ENCODE measurements at regions not wholly inside any gene's neighbourhood (a gene's known extent, or its start where the extent isn't known, plus 50 kb on each side); places are given as distances from the start of the nearest gene placed in this dataset.
"Not testable (repeated sequence)": the region's sequence is repeated elsewhere in the genome, so short reads cannot be mapped to it uniquely, and the experiment has no call there.

DNA sequence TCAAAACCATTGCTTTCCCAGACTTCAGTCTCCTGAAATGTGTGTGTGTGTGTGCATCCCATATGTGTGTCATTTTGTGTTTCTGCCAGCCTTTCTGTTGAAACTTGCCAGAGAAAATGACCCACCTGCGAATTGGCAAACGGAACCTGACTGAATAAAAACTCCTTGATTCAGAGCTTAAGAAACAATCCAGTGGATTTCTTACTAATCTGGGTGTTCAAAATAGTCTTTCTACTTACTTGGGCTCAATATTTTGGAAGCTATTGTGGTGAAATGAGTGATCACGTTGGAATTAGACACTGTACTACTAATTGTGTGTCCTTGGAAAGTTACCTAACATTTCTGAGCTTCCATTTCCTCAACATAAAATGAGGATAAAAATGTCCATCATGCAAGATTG lies 138.9 kb upstream of the ERG start:
- no peak overlapping the region for H3K4me3 ChIP-seq (ENCODE audit: low read depth, low read length)
- no peak for DNase-seq (ENCODE audit: low read depth)
- TF ChIP-seq, protein P1, sequence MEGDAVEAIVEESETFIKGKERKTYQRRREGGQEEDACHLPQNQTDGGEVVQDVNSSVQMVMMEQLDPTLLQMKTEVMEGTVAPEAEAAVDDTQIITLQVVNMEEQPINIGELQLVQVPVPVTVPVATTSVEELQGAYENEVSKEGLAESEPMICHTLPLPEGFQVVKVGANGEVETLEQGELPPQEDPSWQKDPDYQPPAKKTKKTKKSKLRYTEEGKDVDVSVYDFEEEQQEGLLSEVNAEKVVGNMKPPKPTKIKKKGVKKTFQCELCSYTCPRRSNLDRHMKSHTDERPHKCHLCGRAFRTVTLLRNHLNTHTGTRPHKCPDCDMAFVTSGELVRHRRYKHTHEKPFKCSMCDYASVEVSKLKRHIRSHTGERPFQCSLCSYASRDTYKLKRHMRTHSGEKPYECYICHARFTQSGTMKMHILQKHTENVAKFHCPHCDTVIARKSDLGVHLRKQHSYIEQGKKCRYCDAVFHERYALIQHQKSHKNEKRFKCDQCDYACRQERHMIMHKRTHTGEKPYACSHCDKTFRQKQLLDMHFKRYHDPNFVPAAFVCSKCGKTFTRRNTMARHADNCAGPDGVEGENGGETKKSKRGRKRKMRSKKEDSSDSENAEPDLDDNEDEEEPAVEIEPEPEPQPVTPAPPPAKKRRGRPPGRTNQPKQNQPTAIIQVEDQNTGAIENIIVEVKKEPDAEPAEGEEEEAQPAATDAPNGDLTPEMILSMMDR (conservative IDR thresholded peaks at IDR 0.05; ENCODE audit: low read depth, low read length): no peak

- TF ChIP-seq, protein P1 (conservative IDR thresholded peaks at IDR 0.05; ENCODE audit: low read depth, low read length): no peak
- no peak for DNase-seq (ENCODE audit: low read depth)
- H3K4me3 ChIP-seq (ENCODE audit: low read depth, low read length): no peak overlapping the region
Observed at GRCh38 chr21:38639571-38640354, 141.5 kb upstream of the ERG start.

GRCh38 chr21:38640355-38640742 lies 142.1 kb upstream of the ERG start:
- DNase-seq (ENCODE audit: low read depth): not testable (repeated sequence)

DNA sequence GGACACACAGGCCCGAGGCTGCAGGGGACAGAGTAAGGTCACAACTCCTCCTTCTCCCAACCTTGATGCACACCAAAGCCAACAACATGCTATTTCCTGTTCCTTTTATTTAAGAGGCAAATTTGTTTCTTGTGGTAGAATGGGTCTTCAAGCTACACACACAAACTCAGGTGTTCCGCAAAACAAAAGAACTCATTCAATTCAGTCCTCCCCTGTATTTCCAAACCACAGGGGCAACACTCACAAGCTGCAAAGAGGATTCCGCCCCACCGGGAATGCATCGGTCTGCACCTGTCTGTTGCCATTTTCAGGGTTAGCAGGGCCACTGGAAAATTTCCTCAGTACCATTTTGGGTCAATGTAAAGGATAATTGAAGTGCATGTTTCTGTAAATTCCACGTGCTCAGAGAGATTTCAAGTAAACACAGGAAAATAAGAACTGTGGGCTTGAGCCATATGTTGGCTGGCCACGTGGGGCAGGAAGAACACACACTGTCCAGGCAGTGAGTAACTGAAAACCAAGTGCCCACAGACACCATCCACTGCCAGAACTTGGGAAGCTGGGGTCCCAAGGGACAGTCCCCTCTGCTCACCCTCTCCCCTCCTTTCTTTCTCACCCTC lies 145.2 kb upstream of the ERG start:
- no peak for DNase-seq (ENCODE audit: low read depth)
- no peak overlapping the region for H3K4me3 ChIP-seq (ENCODE audit: low read depth, low read length)
- TF ChIP-seq, protein P1 (conservative IDR thresholded peaks at IDR 0.05; ENCODE audit: low read depth, low read length): no peak

More at GRCh38 chr21:38640355-38640742, 142.1 kb upstream of the ERG start:
- not testable (repeated sequence) for H3K4me3 ChIP-seq (ENCODE audit: low read depth, low read length)

DNA sequence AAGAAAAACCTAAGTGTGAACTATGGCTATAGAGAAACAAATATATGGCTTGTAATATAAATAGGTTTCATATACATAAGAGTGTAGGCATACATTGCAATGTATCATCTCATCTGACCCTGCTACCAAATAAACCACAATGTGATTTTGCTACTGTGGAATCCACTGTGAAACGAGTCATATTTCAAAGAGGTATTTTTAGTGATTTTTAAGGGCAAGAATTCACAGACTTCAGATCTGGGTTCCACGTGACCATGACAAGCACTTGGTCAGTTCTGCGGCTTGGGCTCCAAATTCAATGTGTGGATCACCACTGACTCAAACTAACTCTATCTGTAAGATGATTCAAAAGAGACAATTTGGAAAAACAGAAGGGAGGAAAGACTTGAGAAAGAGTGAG lies 147.0 kb upstream of the ERG start:
- DNase-seq (ENCODE audit: low read depth): peak; percentile 87
- TF ChIP-seq, protein P1 (conservative IDR thresholded peaks at IDR 0.05; ENCODE audit: low read depth, low read length): no peak
- H3K4me3 ChIP-seq (ENCODE audit: low read depth, low read length): no peak overlapping the region

DNA sequence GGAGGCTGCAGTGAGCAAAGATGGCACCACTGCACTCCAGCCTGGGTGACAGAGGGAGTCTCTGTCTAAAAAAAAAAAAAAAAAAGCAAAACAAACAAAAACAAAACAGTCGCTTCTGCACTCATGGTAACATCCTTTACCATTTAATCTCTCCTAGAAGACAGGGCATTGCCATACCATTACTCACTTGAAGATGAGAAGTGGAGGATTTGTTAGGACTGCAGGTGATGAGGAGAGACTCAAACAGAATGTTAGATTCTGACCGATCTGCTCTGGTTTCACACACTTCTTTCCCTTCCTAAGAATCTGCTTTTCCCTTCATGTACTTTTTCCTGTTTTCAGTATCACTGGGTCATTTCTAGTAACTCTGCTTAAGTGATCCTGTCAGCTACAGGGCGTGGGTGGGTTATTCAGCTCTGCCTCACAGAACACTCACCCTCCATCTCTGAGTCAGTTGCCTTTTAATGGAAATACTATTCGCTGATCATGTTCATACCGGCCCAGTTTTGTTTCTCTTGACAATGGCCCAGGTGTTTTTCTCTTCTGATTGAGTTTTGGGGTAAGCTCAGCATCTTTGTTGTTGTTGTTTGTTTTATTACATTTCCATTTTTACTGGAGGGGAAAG lies 148.0 kb upstream of the ERG start:
- TF ChIP-seq, protein P1 (conservative IDR thresholded peaks at IDR 0.05; ENCODE audit: low read depth, low read length): no peak
- no peak overlapping the region for H3K4me3 ChIP-seq (ENCODE audit: low read depth, low read length)
- DNase-seq (ENCODE audit: low read depth): no peak

GRCh38 chr21:38649120-38649519 lies 150.8 kb upstream of the ERG start:
- no peak for DNase-seq (ENCODE audit: low read depth)
- no peak overlapping the region for H3K4me3 ChIP-seq (ENCODE audit: low read depth, low read length)
- TF ChIP-seq, protein P1 (conservative IDR thresholded peaks at IDR 0.05; ENCODE audit: low read depth, low read length): no peak
